ENCODE measurements at regions not wholly inside any gene's neighbourhood (a gene's known extent, or its start where the extent isn't known, plus 50 kb on each side); places are given as distances from the start of the nearest gene placed in this dataset.

GRCh38 chr19:20858218-20858617, 64.8 kb upstream of the ZNF85 start:
- Mint-ChIP-seq H3K27me3 (ENCODE audit: unreplicated experiment) (no peaks in the 10 kb centered on the region), H3K9me3 (ENCODE audit: unreplicated experiment) (peaks cover 49% of the 10 kb centered on the region), H3K36me3 (ENCODE audit: unreplicated experiment) (no peaks in the 10 kb centered on the region), H3K4me1 (ENCODE audit: unreplicated experiment) (no peaks in the 10 kb centered on the region), H3K27ac (ENCODE audit: unreplicated experiment) (no peak overlapping the region), H3K4me3 (ENCODE audit: unreplicated experiment) (no peak overlapping the region)
- no peak for TF ChIP-seq CTCF (IDR thresholded peaks at IDR 0.05)
- no peak for DNase-seq (ENCODE audit: extremely low spot score, unreplicated experiment)

GRCh38 chr19:20858861-20859260, 64.2 kb upstream of the ZNF85 start:
- Mint-ChIP-seq H3K4me1 (ENCODE audit: unreplicated experiment) (no peaks in the 10 kb centered on the region), H3K4me3 (ENCODE audit: unreplicated experiment) (no peak overlapping the region), H3K27ac (ENCODE audit: unreplicated experiment) (no peak overlapping the region), H3K36me3 (ENCODE audit: unreplicated experiment) (no peaks in the 10 kb centered on the region), H3K9me3 (ENCODE audit: unreplicated experiment) (peaks cover 43% of the 10 kb centered on the region), H3K27me3 (ENCODE audit: unreplicated experiment) (no peaks in the 10 kb centered on the region)
- no peak for TF ChIP-seq CTCF (IDR thresholded peaks at IDR 0.05)
- DNase-seq (ENCODE audit: extremely low spot score, unreplicated experiment), result peak; percentile 56

- TF ChIP-seq CTCF (IDR thresholded peaks at IDR 0.05), result no peak
- H3K27ac Mint-ChIP-seq (ENCODE audit: unreplicated experiment), result no peak overlapping the region
- H3K9me3 Mint-ChIP-seq (ENCODE audit: unreplicated experiment), result peaks cover 34% of the 10 kb centered on the region
- no peaks in the 10 kb centered on the region for H3K27me3 Mint-ChIP-seq (ENCODE audit: unreplicated experiment)
- no peak overlapping the region for H3K4me3 Mint-ChIP-seq (ENCODE audit: unreplicated experiment)
- peak; percentile 71 for DNase-seq (ENCODE audit: extremely low spot score, unreplicated experiment)
- no peaks in the 10 kb centered on the region for H3K36me3 Mint-ChIP-seq (ENCODE audit: unreplicated experiment)
- no peaks in the 10 kb centered on the region for H3K4me1 Mint-ChIP-seq (ENCODE audit: unreplicated experiment)
Observed at GRCh38 chr19:20860339-20860738, 62.7 kb upstream of the ZNF85 start.

- no peak for TF ChIP-seq CTCF (IDR thresholded peaks at IDR 0.05)
- H3K4me1 Mint-ChIP-seq (ENCODE audit: unreplicated experiment), result no peaks in the 10 kb centered on the region
- no peaks in the 10 kb centered on the region for H3K36me3 Mint-ChIP-seq (ENCODE audit: unreplicated experiment)
- H3K27ac Mint-ChIP-seq (ENCODE audit: unreplicated experiment), result no peak overlapping the region
- peaks cover 47% of the 10 kb centered on the region for H3K9me3 Mint-ChIP-seq (ENCODE audit: unreplicated experiment)
- no peak overlapping the region for H3K4me3 Mint-ChIP-seq (ENCODE audit: unreplicated experiment)
- DNase-seq (ENCODE audit: extremely low spot score, unreplicated experiment), result no peak
- no peaks in the 10 kb centered on the region for H3K27me3 Mint-ChIP-seq (ENCODE audit: unreplicated experiment)
Observed at GRCh38 chr19:20863176-20863575, 59.9 kb upstream of the ZNF85 start.

Measured in osteocyte (in vitro differentiated cells).